ENCODE measurements at regions not wholly inside any gene's neighbourhood (a gene's known extent, or its start where the extent isn't known, plus 50 kb on each side); places are given as distances from the start of the nearest gene placed in this dataset.
A peak's percentile ranks its signal among the peaks of the same experiment; 100 is the strongest.
"Not testable (repeated sequence)": the region's sequence is repeated elsewhere in the genome, so short reads cannot be mapped to it uniquely, and the experiment has no call there.

DNA sequence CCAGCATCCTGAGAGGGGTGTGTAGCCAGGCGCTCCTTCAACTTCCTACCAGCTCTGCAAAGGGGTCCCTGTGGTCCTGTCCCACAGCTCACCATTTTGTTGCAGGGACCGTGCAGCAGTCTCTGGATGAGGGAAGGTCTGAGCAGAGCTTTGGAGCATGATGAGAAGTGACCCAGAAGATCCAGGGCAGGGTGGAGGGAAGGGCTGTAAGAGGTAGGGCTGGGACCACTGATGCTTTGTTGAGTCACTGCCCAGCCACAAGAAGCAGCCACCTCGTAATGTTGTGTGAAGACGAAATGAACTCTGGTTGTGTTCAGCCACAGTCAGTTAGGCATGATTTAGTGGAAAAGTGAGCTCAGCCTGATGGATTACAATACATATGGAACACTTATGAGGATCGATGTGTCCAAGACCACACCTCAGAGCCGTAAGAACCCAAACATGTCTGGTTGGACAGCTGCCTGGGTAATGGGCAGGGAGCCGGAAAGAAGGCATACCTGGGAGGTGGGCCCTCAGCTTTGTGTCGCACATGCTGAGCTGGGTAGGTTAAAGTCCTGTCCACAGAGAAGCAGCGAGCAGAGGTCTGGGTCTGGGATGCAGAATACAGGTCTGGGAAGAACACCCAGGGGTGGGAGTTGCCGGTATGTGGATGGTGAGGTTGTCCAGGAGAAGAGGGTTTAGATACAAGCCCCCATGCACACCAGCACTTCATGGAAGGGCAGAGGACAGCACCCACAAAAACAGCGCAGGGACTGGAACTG is 250.1 kb downstream of the GADD45G start:
- peaks cover 12% of the 10 kb centered on the region for H3K36me3 Mint-ChIP-seq (ENCODE audit: unreplicated experiment)
- no peak for DNase-seq
- TF ChIP-seq, protein P1, sequence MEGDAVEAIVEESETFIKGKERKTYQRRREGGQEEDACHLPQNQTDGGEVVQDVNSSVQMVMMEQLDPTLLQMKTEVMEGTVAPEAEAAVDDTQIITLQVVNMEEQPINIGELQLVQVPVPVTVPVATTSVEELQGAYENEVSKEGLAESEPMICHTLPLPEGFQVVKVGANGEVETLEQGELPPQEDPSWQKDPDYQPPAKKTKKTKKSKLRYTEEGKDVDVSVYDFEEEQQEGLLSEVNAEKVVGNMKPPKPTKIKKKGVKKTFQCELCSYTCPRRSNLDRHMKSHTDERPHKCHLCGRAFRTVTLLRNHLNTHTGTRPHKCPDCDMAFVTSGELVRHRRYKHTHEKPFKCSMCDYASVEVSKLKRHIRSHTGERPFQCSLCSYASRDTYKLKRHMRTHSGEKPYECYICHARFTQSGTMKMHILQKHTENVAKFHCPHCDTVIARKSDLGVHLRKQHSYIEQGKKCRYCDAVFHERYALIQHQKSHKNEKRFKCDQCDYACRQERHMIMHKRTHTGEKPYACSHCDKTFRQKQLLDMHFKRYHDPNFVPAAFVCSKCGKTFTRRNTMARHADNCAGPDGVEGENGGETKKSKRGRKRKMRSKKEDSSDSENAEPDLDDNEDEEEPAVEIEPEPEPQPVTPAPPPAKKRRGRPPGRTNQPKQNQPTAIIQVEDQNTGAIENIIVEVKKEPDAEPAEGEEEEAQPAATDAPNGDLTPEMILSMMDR (IDR thresholded peaks at IDR 0.05; ENCODE audit: partially characterized antibody, unreplicated experiment): no peak
- H3K4me3 Mint-ChIP-seq (ENCODE audit: unreplicated experiment): peak overlapping the region; percentile 2
- peaks cover 18% of the 10 kb centered on the region for H3K9me3 Mint-ChIP-seq (ENCODE audit: unreplicated experiment)
- peaks cover 32% of the 10 kb centered on the region for H3K4me1 Mint-ChIP-seq (ENCODE audit: low read depth, unreplicated experiment)
- H3K27ac Mint-ChIP-seq (ENCODE audit: unreplicated experiment): no peak overlapping the region
- H3K27me3 Mint-ChIP-seq (ENCODE audit: unreplicated experiment): peaks cover 18% of the 10 kb centered on the region

DNA sequence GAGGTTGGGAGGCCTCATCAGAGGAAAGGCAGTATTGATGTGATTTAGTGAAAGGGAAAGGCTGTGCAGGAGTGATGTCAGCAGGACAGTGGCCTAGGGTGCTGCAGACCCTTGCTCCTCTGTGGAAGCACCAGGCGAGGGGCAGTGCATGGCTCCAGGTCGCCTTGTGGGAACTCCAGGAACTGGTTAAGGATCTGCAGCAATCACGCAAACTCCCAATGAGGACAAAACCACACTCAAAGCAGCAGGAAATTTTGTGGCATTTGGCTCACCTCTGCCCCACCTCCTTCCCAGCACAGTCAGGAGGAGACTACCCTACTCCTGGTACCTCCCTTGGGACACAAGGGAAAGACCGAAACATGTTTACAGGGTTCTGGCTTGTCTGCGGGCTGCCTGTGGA is 251.5 kb downstream of the GADD45G start:
- Mint-ChIP-seq H3K9me3 (ENCODE audit: unreplicated experiment) (peaks cover 15% of the 10 kb centered on the region), H3K36me3 (ENCODE audit: unreplicated experiment) (peaks cover 12% of the 10 kb centered on the region), H3K27ac (ENCODE audit: unreplicated experiment) (peak overlapping the region; percentile 97), H3K4me1 (ENCODE audit: low read depth, unreplicated experiment) (peaks cover 36% of the 10 kb centered on the region), H3K4me3 (ENCODE audit: unreplicated experiment) (peak overlapping the region; percentile 69), H3K27me3 (ENCODE audit: unreplicated experiment) (peaks cover 17% of the 10 kb centered on the region)
- not testable (repeated sequence) for DNase-seq

DNA sequence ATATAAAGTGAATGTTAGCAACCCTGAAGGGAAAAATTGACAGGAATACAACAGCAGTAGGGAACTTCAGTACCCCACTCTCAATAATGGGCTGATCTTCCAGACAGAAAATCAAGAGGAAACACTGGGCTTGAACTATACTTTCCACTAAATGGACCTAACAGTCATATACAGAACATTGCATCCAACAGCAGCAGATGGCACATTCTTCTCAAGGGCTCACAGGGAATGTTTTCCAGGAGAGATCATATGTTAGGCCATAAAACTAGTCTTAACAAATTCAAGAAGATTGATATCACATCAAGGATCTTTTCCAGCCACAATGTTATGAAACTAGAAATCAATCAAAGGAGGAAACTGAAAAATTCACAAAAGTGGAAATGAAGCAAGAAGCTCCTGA is 252.1 kb downstream of the GADD45G start:
- peaks cover 16% of the 10 kb centered on the region for H3K27me3 Mint-ChIP-seq (ENCODE audit: unreplicated experiment)
- H3K4me3 Mint-ChIP-seq (ENCODE audit: unreplicated experiment): peak overlapping the region; percentile 69
- peak overlapping the region; percentile 97 for H3K27ac Mint-ChIP-seq (ENCODE audit: unreplicated experiment)
- not testable (repeated sequence) for DNase-seq
- H3K4me1 Mint-ChIP-seq (ENCODE audit: low read depth, unreplicated experiment): peaks cover 37% of the 10 kb centered on the region
- H3K9me3 Mint-ChIP-seq (ENCODE audit: unreplicated experiment): peaks cover 15% of the 10 kb centered on the region
- peaks cover 12% of the 10 kb centered on the region for H3K36me3 Mint-ChIP-seq (ENCODE audit: unreplicated experiment)

DNA sequence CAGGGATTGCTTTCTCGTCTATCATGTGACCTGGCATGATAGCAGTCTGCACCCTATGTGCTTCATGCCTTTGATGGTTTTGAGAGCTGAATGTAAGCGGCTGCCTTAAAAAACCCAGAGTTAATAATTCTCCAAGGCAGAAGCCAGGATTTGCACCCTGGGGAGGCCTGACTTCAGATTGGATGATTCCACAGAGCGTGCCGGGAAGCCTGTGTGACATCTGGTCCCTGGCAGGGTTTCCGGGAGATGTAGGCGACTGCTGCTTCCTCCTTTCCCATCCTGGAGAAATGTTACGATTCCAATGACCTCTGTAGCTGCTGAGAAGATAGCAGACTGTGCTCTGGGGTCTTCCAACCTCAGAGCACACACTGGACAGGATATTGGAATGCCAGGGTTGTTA is 255.0 kb downstream of the GADD45G start:
- peaks cover 35% of the 10 kb centered on the region for H3K4me1 Mint-ChIP-seq (ENCODE audit: low read depth, unreplicated experiment)
- H3K27me3 Mint-ChIP-seq (ENCODE audit: unreplicated experiment); H3K4me3 Mint-ChIP-seq (ENCODE audit: unreplicated experiment); H3K27ac Mint-ChIP-seq (ENCODE audit: unreplicated experiment): not testable (repeated sequence)
- peak; percentile 11 for DNase-seq
- peaks cover 15% of the 10 kb centered on the region for H3K9me3 Mint-ChIP-seq (ENCODE audit: unreplicated experiment)
- H3K36me3 Mint-ChIP-seq (ENCODE audit: unreplicated experiment): peaks cover 12% of the 10 kb centered on the region

DNA sequence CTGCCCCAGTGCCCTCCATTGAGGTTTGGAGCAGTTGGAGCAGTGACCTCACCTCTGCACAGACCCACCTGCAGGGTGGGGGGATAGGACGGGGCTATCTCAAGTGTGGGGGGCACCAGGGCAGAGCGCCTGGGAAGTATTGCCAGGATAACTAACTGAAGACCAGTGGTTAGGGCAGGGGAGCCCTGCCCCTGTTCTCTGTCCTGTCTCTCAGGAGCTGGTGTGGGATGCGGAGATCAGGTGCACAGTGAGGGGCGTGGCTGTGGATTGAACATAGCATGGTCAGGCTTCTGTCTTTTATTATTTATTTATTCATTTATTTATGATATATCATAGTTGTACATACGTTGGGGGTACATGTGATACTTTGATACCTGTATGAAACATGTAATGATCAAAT is 256.6 kb downstream of the GADD45G start:
- H3K27me3 Mint-ChIP-seq (ENCODE audit: unreplicated experiment); H3K4me3 Mint-ChIP-seq (ENCODE audit: unreplicated experiment); H3K27ac Mint-ChIP-seq (ENCODE audit: unreplicated experiment): not testable (repeated sequence)
- DNase-seq: peak; percentile 11
- peaks cover 12% of the 10 kb centered on the region for H3K36me3 Mint-ChIP-seq (ENCODE audit: unreplicated experiment)
- H3K9me3 Mint-ChIP-seq (ENCODE audit: unreplicated experiment): peaks cover 11% of the 10 kb centered on the region
- H3K4me1 Mint-ChIP-seq (ENCODE audit: low read depth, unreplicated experiment): peaks cover 25% of the 10 kb centered on the region

DNA sequence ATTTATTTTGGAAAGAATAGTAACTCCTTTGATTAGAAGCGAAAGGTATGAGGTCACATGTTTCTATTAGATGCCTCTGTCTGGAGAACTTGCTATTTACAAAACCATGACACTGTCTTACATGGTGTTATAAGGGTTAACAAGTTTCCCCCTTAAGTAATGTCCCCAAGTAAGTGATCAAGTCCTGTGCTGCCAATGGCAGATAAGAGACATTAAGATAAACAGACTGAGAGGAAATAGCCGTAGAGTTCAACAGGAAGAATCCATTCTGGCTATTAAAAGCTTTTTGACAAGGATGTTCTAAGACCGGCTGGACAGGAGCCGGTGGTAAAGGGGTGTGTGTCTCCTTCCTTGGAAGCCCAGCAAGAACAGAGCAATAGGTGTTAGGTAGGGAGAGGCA is 257.5 kb downstream of the GADD45G start:
- H3K4me3 Mint-ChIP-seq (ENCODE audit: unreplicated experiment): no peak overlapping the region
- no peak overlapping the region for H3K27ac Mint-ChIP-seq (ENCODE audit: unreplicated experiment)
- peaks cover 20% of the 10 kb centered on the region for H3K4me1 Mint-ChIP-seq (ENCODE audit: low read depth, unreplicated experiment)
- H3K9me3 Mint-ChIP-seq (ENCODE audit: unreplicated experiment): peaks cover 11% of the 10 kb centered on the region
- peaks cover 12% of the 10 kb centered on the region for H3K36me3 Mint-ChIP-seq (ENCODE audit: unreplicated experiment)
- peaks cover 3% of the 10 kb centered on the region for H3K27me3 Mint-ChIP-seq (ENCODE audit: unreplicated experiment)
- DNase-seq: peak; percentile 2
- TF ChIP-seq, protein P1 (IDR thresholded peaks at IDR 0.05; ENCODE audit: partially characterized antibody, unreplicated experiment): no peak

DNA sequence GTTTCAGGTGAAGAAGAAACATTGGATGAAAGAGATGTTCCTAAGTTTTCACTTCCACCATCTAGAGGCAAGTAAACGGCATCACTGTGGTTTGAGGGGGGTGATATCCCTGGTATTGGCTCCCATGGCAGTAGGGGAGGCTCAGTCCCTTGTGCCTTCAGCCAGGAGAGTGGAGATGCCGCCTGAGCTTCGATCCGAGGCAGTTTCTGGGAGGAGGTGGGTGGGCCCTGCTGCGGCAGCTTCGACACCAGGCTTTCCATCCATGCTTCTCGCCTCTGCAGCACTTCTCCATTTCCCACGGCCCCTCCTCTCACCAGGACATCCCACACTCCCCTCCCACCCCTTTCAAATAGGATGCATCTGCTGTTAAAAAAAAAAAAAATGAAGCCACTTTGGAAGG is 258.3 kb downstream of the GADD45G start:
- Mint-ChIP-seq H3K36me3 (ENCODE audit: unreplicated experiment) (peaks cover 10% of the 10 kb centered on the region), H3K9me3 (ENCODE audit: unreplicated experiment) (peaks cover 9% of the 10 kb centered on the region), H3K4me1 (ENCODE audit: low read depth, unreplicated experiment) (peaks cover 20% of the 10 kb centered on the region), H3K27me3 (ENCODE audit: unreplicated experiment) (peaks cover 3% of the 10 kb centered on the region), H3K27ac (ENCODE audit: unreplicated experiment) (no peak overlapping the region), H3K4me3 (ENCODE audit: unreplicated experiment) (no peak overlapping the region)
- peak; percentile 4 for DNase-seq
- TF ChIP-seq, protein P1 (IDR thresholded peaks at IDR 0.05; ENCODE audit: partially characterized antibody, unreplicated experiment): no peak

Measured in glutamatergic neuron (in vitro differentiated cells).